Astrocyte (in vitro differentiated cells and primary cell): ENCODE measurements at regions not wholly inside any gene's neighbourhood (a gene's known extent, or its start where the extent isn't known, plus 50 kb on each side); places are given as distances from the start of the nearest gene placed in this dataset.

Experiments used
- DNase-seq: peaks from one replicate; pipeline ENCODE4 v3.0.0-alpha.2; 2010; ENCODE audit warnings: low read depth
- FAIRE-seq: peaks from 2 replicates; lab custom pipeline; 2011; peaks lifted over from hg19 to GRCh38; lab: Jason Lieb, UNC
- H2AFZ ChIP-seq: 2 replicates; pipeline ENCODE4 v1.6.0; 2012; ENCODE audit warnings: low read depth, low read length, inconsistent platforms
- H3K27ac ChIP-seq: 2 replicates; pipeline ENCODE4 v1.5.1; 2011; ENCODE audit warnings: low read depth, low read length, inconsistent platforms
- H3K27me3 ChIP-seq: 2 replicates; pipeline ENCODE4 v1.6.0; 2011; ENCODE audit warnings: low read length, inconsistent platforms; ENCODE audit not compliant: insufficient read depth
- H3K36me3 ChIP-seq: 2 replicates; pipeline ENCODE4 v1.5.1; 2011; ENCODE audit warnings: low read length, inconsistent platforms; ENCODE audit not compliant: insufficient read depth
- H3K4me1 ChIP-seq: 2 replicates; pipeline ENCODE4 v1.5.1; 2011; ENCODE audit warnings: low read length, inconsistent platforms; ENCODE audit not compliant: insufficient read depth
- H3K4me2 ChIP-seq: 2 replicates; pipeline ENCODE4 v1.6.0; 2012; ENCODE audit warnings: low read length, inconsistent platforms
- H3K4me3 ChIP-seq: 2 replicates; pipeline ENCODE4 v1.5.1; 2011; ENCODE audit warnings: low read depth, mild to moderate bottlenecking, low read length, inconsistent platforms; ENCODE audit not compliant: insufficient read depth
- H3K79me2 ChIP-seq: 2 replicates; pipeline ENCODE4 v1.6.0; 2012; ENCODE audit warnings: mild to moderate bottlenecking, low read length, inconsistent platforms; ENCODE audit not compliant: insufficient read depth
- H3K9ac ChIP-seq: 2 replicates; pipeline ENCODE4 v1.6.0; 2012; ENCODE audit warnings: mild to moderate bottlenecking, low read length, inconsistent platforms
- H3K9me3 ChIP-seq: 2 replicates; pipeline ENCODE4 v1.5.1; 2012; ENCODE audit warnings: low read depth, mild to moderate bottlenecking, low read length, inconsistent platforms; ENCODE audit not compliant: insufficient read depth
- H4K20me1 ChIP-seq: 2 replicates; pipeline ENCODE4 v1.6.0; 2012; ENCODE audit warnings: low read length, inconsistent platforms; ENCODE audit not compliant: insufficient read depth
- H3K27ac Mint-ChIP-seq: one replicate; pipeline ENCODE4 v1.8.0; 2021; ENCODE audit warnings: mild to moderate bottlenecking, mixed read lengths; ENCODE audit not compliant: unreplicated experiment
- H3K27me3 Mint-ChIP-seq: one replicate; pipeline ENCODE4 v1.8.0; 2021; ENCODE audit warnings: low read depth, mixed read lengths; ENCODE audit not compliant: unreplicated experiment
- H3K36me3 Mint-ChIP-seq: one replicate; pipeline ENCODE4 v1.8.0; 2021; ENCODE audit warnings: low read depth, mixed read lengths; ENCODE audit not compliant: unreplicated experiment
- H3K4me1 Mint-ChIP-seq: one replicate; pipeline ENCODE4 v1.8.0; 2021; ENCODE audit warnings: low read depth, mixed read lengths; ENCODE audit not compliant: unreplicated experiment
- H3K4me3 Mint-ChIP-seq: one replicate; pipeline ENCODE4 v1.8.0; 2021; ENCODE audit warnings: mild to moderate bottlenecking, moderate library complexity, mixed read lengths; ENCODE audit not compliant: unreplicated experiment
- H3K9me3 Mint-ChIP-seq: one replicate; pipeline ENCODE4 v1.8.0; 2021; ENCODE audit warnings: mild to moderate bottlenecking, mixed read lengths; ENCODE audit not compliant: unreplicated experiment
- EZH2 ChIP-seq: IDR thresholded peaks from 2 replicates; pipeline ENCODE4 v1.6.1; 2012; ENCODE audit warnings: mild to moderate bottlenecking, low read length, inconsistent platforms; ENCODE audit not compliant: insufficient read depth
- TF ChIP-seq, protein P1 (sequence below): IDR thresholded peaks from 2 replicates; pipeline ENCODE4 v1.5.1; 2011; ENCODE audit warnings: low read depth, mild to moderate bottlenecking, inconsistent platforms, low read length, moderate library complexity; ENCODE audit not compliant: insufficient read depth

DNA sequence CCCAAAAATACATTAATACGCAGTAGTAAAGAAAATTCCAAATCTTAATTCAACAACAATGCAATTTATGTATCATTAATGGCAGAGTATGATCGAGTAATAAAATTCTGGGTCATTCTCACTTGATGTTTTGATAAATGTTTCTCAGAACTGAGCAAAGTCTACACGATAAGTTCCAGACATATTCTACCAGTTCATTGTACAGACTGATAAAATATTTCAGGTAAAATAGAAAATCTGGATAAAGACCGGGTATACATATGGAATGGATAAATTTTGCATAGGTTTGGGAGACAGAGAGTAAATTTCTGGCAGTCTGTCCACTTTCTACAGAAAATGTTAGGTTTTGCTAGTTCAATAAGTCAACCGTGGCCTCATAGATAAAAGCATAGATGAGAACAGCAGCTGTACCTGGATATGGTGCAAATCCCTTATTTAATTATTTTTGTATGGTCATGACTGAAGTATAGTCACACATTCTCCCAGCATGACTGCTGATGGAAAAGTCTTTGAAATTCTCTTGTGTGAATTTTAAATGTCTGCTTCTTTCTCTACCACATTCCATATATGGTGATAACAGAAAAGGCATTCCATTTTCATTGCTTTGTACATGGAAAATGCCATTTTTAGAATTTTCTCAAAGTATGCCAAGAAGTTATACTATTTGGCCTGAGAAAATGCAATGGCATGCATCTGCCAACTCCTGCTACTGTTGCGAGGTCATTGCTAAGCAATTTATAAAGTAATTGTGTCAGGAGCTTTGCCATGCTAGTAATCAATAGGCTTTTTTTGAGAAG, 301.9 kb upstream of the ARSJ start:
- Histone ChIP-seq H4K20me1 (no peaks in the 10 kb centered on the region), H3K27ac (peak overlapping the region; percentile 95), H3K79me2 (peaks cover 2% of the 10 kb centered on the region), H3K9me3 (peaks cover 2% of the 10 kb centered on the region), H3K9ac (peak overlapping the region; percentile 69), H3K36me3 (no peaks in the 10 kb centered on the region), H3K4me3 (no peak overlapping the region), H3K27me3 (no peaks in the 10 kb centered on the region), H3K4me1 (peaks cover 33% of the 10 kb centered on the region), H2AFZ (no peak overlapping the region), H3K4me2 (peak overlapping the region; percentile 44)
- DNase-seq, result peak; percentile 96
- TF ChIP-seq, protein P1, sequence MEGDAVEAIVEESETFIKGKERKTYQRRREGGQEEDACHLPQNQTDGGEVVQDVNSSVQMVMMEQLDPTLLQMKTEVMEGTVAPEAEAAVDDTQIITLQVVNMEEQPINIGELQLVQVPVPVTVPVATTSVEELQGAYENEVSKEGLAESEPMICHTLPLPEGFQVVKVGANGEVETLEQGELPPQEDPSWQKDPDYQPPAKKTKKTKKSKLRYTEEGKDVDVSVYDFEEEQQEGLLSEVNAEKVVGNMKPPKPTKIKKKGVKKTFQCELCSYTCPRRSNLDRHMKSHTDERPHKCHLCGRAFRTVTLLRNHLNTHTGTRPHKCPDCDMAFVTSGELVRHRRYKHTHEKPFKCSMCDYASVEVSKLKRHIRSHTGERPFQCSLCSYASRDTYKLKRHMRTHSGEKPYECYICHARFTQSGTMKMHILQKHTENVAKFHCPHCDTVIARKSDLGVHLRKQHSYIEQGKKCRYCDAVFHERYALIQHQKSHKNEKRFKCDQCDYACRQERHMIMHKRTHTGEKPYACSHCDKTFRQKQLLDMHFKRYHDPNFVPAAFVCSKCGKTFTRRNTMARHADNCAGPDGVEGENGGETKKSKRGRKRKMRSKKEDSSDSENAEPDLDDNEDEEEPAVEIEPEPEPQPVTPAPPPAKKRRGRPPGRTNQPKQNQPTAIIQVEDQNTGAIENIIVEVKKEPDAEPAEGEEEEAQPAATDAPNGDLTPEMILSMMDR, result no peak
- TF ChIP-seq EZH2, result no peak
- H3K27ac Mint-ChIP-seq, result peak overlapping the region; percentile 97
- peak; percentile 96 for FAIRE-seq
- no peaks in the 10 kb centered on the region for H3K27me3 Mint-ChIP-seq
- peaks cover 6% of the 10 kb centered on the region for H3K36me3 Mint-ChIP-seq
- peaks cover 19% of the 10 kb centered on the region for H3K9me3 Mint-ChIP-seq
- peaks cover 44% of the 10 kb centered on the region for H3K4me1 Mint-ChIP-seq
- peak overlapping the region; percentile 29 for H3K4me3 Mint-ChIP-seq

DNA sequence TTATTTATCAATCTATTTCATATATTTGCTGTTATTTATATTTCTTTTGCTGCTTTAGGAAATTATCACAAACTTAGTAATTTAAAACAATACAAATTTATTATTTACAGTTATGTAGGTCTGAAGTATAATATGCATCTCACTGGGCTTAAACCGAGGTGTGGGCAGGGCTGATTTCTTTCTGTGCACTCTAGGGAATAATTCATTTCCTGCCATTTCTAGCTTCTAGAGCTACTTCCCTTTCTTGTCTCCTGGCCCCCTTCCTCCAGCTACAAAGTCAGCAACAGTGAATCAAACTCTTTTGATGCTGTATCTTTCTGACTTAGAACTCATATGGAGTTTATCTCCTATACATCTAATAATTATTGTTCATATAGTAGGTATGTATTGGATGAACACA, 303.5 kb upstream of the ARSJ start:
- Histone ChIP-seq H2AFZ (no peak overlapping the region), H3K36me3 (no peaks in the 10 kb centered on the region), H3K27me3 (no peaks in the 10 kb centered on the region), H3K4me1 (peaks cover 34% of the 10 kb centered on the region), H3K79me2 (peaks cover 2% of the 10 kb centered on the region), H3K4me3 (no peak overlapping the region), H3K9me3 (peaks cover 2% of the 10 kb centered on the region), H3K4me2 (no peak overlapping the region), H3K27ac (peak overlapping the region; percentile 20), H4K20me1 (no peaks in the 10 kb centered on the region), H3K9ac (no peak overlapping the region)
- H3K27ac Mint-ChIP-seq, result peak overlapping the region; percentile 72
- H3K4me3 Mint-ChIP-seq, result no peak overlapping the region
- H3K27me3 Mint-ChIP-seq, result no peaks in the 10 kb centered on the region
- DNase-seq, result no peak
- H3K4me1 Mint-ChIP-seq, result peaks cover 34% of the 10 kb centered on the region
- no peak for TF ChIP-seq EZH2
- TF ChIP-seq, protein P1, result no peak
- peaks cover 22% of the 10 kb centered on the region for H3K9me3 Mint-ChIP-seq
- H3K36me3 Mint-ChIP-seq, result peaks cover 5% of the 10 kb centered on the region
- no peak for FAIRE-seq

GRCh38 chr4:114284629-114285028, 305.2 kb upstream of the ARSJ start:
- H3K27ac Mint-ChIP-seq, result no peak overlapping the region
- FAIRE-seq (no peak), DNase-seq (no peak)
- Histone ChIP-seq H3K9me3 (peaks cover 2% of the 10 kb centered on the region), H3K27me3 (no peaks in the 10 kb centered on the region), H3K4me1 (peaks cover 34% of the 10 kb centered on the region), H3K79me2 (no peaks in the 10 kb centered on the region), H3K9ac (no peak overlapping the region), H4K20me1 (no peaks in the 10 kb centered on the region), H3K27ac (no peak overlapping the region), H3K36me3 (no peaks in the 10 kb centered on the region), H2AFZ (no peak overlapping the region), H3K4me3 (no peak overlapping the region), H3K4me2 (no peak overlapping the region)
- no peak overlapping the region for H3K4me3 Mint-ChIP-seq
- H3K36me3 Mint-ChIP-seq, result peaks cover 3% of the 10 kb centered on the region
- H3K9me3 Mint-ChIP-seq, result peaks cover 24% of the 10 kb centered on the region
- H3K27me3 Mint-ChIP-seq, result no peaks in the 10 kb centered on the region
- TF ChIP-seq, protein P1, result no peak
- TF ChIP-seq EZH2, result no peak
- H3K4me1 Mint-ChIP-seq, result peaks cover 27% of the 10 kb centered on the region
